ENCODE measurements at regions not wholly inside any gene's neighbourhood (a gene's known extent, or its start where the extent isn't known, plus 50 kb on each side); places are given as distances from the start of the nearest gene placed in this dataset.

DNA sequence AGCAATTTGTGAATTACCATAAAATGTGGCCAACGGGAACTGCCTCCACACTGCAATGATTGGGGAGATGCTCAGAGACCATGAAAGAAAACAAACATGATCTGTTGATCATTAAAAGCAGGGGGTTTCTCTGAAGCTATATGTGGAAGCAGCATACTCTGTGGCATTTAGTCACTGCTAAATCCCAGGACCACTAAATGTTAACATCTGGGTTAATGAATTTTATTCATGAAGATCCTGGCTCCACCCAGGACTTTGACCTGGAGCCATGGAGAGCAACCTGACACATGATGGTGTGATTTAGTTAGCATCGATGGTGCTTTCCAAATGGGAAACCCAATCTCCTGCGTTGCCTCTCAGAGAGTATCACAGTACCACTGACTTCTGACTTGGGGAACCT lies 497.8 kb downstream of the AGTPBP1 start:
- dilution Hi-C loops (cut with HindIII; ENCODE audit: low sequenced_read_pairs, unreplicated experiment) (no loop called here), intact Hi-C loops (cut with micrococcal nuclease) (no loop called here), in situ Hi-C loops (cut with MboI; ENCODE audit: low sequenced_read_pairs) (no loop called here)
- TF ChIP-seq MAFK (IDR thresholded peaks at IDR 0.05; ENCODE audit: low read depth, low read length) (no peak), RFX5 (IDR thresholded peaks at IDR 0.05; ENCODE audit: low read depth, low read length) (no peak), RAD21 (IDR thresholded peaks at IDR 0.05; ENCODE audit: low read length) (no peak), CHD1 (IDR thresholded peaks at IDR 0.05; ENCODE audit: low read depth, low read length) (no peak), BHLHE40 (IDR thresholded peaks at IDR 0.05; ENCODE audit: low read depth, low read length) (no peak), RCOR1 (IDR thresholded peaks at IDR 0.05; ENCODE audit: insufficient replicate concordance, low read length) (no peak), USF2 (IDR thresholded peaks at IDR 0.05; ENCODE audit: low read depth, low read length) (no peak), NFE2L2 (IDR thresholded peaks at IDR 0.05; ENCODE audit: low read depth, low read length) (no peak), MAZ (IDR thresholded peaks at IDR 0.05; ENCODE audit: borderline replicate concordance, low read depth, low read length) (no peak), SMC3 (IDR thresholded peaks at IDR 0.05; ENCODE audit: low read depth, low read length) (no peak), CEBPB (IDR thresholded peaks at IDR 0.05; ENCODE audit: low read depth, low read length) (no peak), FOS (IDR thresholded peaks at IDR 0.05; ENCODE audit: low read depth, low read length) (no peak), POLR2A (IDR thresholded peaks at IDR 0.05; ENCODE audit: low read depth, low read length) (no peak)
- Histone ChIP-seq H2AFZ (replicated peaks; ENCODE audit: low read length, poor library complexity) (no peak overlapping the region), H4K5ac (ENCODE audit: low read depth, low read length) (no peak overlapping the region), H2BK120ac (ENCODE audit: low read depth, low read length) (no peak overlapping the region), H3K23ac (ENCODE audit: low read depth, low read length) (no peak overlapping the region), H3K4me1 (ENCODE audit: control insufficient read depth, insufficient read depth, low read length) (no peaks in the 10 kb centered on the region), H3K36me3 (ENCODE audit: control insufficient read depth, insufficient read depth, low read length) (no peaks in the 10 kb centered on the region), H2BK5ac (ENCODE audit: low read depth, low read length, poor library complexity, severe bottlenecking) (no peak overlapping the region), H4K91ac (ENCODE audit: insufficient read depth, low read depth, low read length) (no peak overlapping the region), H3K4me2 (ENCODE audit: low read depth, low read length) (no peak overlapping the region), H2BK15ac (ENCODE audit: low read depth, low read length) (no peak overlapping the region), H3K9ac (ENCODE audit: low read depth, low read length) (no peak overlapping the region), H3K27me3 (ENCODE audit: control insufficient read depth, insufficient read depth, low read length) (no peaks in the 10 kb centered on the region), H2BK20ac (ENCODE audit: low read depth, low read length) (no peak overlapping the region), H3K14ac (replicated peaks; ENCODE audit: low read depth, low read length) (no peak overlapping the region), H4K8ac (ENCODE audit: low read depth in 2 of 2, low read length in 2 of 2) (no peak overlapping the region), H3K9me1 (ENCODE audit: insufficient read depth, low read length) (no peaks in the 10 kb centered on the region), H3K79me1 (ENCODE audit: low read depth in 1 of 2, low read length in 2 of 2) (no peaks in the 10 kb centered on the region), H3K4me3 (ENCODE audit: insufficient read depth, low read depth, low read length) (no peak overlapping the region), H3K27ac (ENCODE audit: insufficient read depth, low read length) (no peak overlapping the region), H3K4ac (ENCODE audit: low read depth, low read length) (no peak overlapping the region), H2AK9ac (replicated peaks; ENCODE audit: low read depth, low read length, poor library complexity) (no peak overlapping the region), H2AK5ac (ENCODE audit: low read depth, low read length) (no peak overlapping the region), H3K56ac (ENCODE audit: extremely low read depth, insufficient read depth, low read length) (no peak overlapping the region), H3K9me3 (ENCODE audit: control insufficient read depth, insufficient read depth, low read length) (peaks cover 5% of the 10 kb centered on the region; the same call in 1 of the 2 replicates), H3K18ac (ENCODE audit: low read depth, low read length) (no peak overlapping the region), H4K20me1 (ENCODE audit: insufficient read depth, low read length) (no peaks in the 10 kb centered on the region)
- DNase-seq (no peak), ATAC-seq (ENCODE audit: low read depth) (no peak)
- no CpG with 5 or more reads among the region's 3 CpGs for WGBS, 2 experiments (ENCODE audit: extremely low coverage in 2 of 2, insufficient read length in 1 of 2)
- POLR2A ChIA-PET (ENCODE audit: unreplicated experiment): no interaction called here
- BruUV-seq (replicated peaks): no TSS peak
- CTCF ChIA-PET: no interaction called here
